ENCODE measurements at regions not wholly inside any gene's neighbourhood (a gene's known extent, or its start where the extent isn't known, plus 50 kb on each side); places are given as distances from the start of the nearest gene placed in this dataset.

DNA sequence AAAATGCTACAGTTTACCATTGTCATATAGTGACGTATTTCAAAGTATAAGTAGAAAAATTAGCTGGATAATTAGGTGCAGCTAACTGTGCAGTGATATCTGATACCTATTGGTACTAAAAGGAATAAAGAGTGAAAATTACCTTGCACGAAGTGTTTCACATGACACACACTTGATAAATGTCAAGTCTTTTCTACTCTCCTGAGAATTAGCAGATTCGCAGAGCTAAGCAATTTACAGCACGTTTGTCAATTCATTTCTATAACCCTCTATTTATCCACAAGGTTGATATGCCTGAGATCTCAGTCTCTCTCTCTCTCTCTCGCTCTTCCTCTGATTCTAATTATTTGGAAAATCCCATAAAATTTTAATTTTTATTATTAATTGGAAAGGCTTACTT is 1109.0 kb downstream of the EFNB2 start:
- no peak for TF ChIP-seq FOXM1 (IDR thresholded peaks at IDR 0.05; ENCODE audit: borderline replicate concordance, low read depth)
- no peak for TF ChIP-seq EGR1 (IDR thresholded peaks at IDR 0.05)
- TF ChIP-seq TCF12 (IDR thresholded peaks at IDR 0.05; ENCODE audit: low read depth), result no peak
- TF ChIP-seq TEAD4 (IDR thresholded peaks at IDR 0.05), result no peak
- no peak for TF ChIP-seq CREB1 (IDR thresholded peaks at IDR 0.05; ENCODE audit: low read depth)
- TF ChIP-seq CEBPB (IDR thresholded peaks at IDR 0.05), result no peak
- TF ChIP-seq, protein P1, sequence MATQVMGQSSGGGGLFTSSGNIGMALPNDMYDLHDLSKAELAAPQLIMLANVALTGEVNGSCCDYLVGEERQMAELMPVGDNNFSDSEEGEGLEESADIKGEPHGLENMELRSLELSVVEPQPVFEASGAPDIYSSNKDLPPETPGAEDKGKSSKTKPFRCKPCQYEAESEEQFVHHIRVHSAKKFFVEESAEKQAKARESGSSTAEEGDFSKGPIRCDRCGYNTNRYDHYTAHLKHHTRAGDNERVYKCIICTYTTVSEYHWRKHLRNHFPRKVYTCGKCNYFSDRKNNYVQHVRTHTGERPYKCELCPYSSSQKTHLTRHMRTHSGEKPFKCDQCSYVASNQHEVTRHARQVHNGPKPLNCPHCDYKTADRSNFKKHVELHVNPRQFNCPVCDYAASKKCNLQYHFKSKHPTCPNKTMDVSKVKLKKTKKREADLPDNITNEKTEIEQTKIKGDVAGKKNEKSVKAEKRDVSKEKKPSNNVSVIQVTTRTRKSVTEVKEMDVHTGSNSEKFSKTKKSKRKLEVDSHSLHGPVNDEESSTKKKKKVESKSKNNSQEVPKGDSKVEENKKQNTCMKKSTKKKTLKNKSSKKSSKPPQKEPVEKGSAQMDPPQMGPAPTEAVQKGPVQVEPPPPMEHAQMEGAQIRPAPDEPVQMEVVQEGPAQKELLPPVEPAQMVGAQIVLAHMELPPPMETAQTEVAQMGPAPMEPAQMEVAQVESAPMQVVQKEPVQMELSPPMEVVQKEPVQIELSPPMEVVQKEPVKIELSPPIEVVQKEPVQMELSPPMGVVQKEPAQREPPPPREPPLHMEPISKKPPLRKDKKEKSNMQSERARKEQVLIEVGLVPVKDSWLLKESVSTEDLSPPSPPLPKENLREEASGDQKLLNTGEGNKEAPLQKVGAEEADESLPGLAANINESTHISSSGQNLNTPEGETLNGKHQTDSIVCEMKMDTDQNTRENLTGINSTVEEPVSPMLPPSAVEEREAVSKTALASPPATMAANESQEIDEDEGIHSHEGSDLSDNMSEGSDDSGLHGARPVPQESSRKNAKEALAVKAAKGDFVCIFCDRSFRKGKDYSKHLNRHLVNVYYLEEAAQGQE (IDR thresholded peaks at IDR 0.05; ENCODE audit: low read depth), result no peak
- no peak for TF ChIP-seq NFIC (IDR thresholded peaks at IDR 0.05)
- TF ChIP-seq EP300 (IDR thresholded peaks at IDR 0.05; ENCODE audit: borderline replicate concordance), result no peak
- no peak for TF ChIP-seq ZBTB7A (IDR thresholded peaks at IDR 0.05; ENCODE audit: low read depth)
- TF ChIP-seq TAF1 (IDR thresholded peaks at IDR 0.05; ENCODE audit: low read depth), result no peak
- TF ChIP-seq YY1 (IDR thresholded peaks at IDR 0.05; ENCODE audit: low read depth), result no peak
- TF ChIP-seq, protein P2, sequence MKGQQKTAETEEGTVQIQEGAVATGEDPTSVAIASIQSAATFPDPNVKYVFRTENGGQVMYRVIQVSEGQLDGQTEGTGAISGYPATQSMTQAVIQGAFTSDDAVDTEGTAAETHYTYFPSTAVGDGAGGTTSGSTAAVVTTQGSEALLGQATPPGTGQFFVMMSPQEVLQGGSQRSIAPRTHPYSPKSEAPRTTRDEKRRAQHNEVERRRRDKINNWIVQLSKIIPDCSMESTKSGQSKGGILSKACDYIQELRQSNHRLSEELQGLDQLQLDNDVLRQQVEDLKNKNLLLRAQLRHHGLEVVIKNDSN (IDR thresholded peaks at IDR 0.05), result no peak

DNA sequence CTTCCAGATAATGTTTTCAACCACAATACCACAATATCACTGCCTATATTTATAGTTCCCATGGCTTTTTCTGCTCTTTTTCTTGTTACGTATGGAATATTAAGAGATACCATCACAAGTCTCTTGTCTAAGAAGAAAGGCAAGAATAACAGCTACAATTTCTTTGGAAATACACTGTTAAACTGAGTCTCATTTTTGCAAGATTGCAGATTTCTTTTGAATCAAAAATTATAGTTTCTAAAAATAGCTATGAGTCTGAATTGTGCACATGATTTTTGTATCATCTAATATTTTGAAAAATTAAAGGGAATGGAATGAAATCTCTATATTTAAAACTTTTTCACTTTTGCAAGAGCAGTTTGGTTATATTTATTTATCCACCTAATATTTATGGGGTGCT is 1120.8 kb downstream of the EFNB2 start:
- TF ChIP-seq NFIC (IDR thresholded peaks at IDR 0.05), result no peak
- TF ChIP-seq TEAD4 (IDR thresholded peaks at IDR 0.05), result no peak
- TF ChIP-seq, protein P3, sequence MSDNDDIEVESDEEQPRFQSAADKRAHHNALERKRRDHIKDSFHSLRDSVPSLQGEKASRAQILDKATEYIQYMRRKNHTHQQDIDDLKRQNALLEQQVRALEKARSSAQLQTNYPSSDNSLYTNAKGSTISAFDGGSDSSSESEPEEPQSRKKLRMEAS (IDR thresholded peaks at IDR 0.05), result no peak
- TF ChIP-seq, protein P2 (IDR thresholded peaks at IDR 0.05), result no peak
- no peak for TF ChIP-seq ZBTB7A (IDR thresholded peaks at IDR 0.05; ENCODE audit: low read depth)
- TF ChIP-seq RAD21 (IDR thresholded peaks at IDR 0.05; ENCODE audit: low read depth), result no peak
- no peak for TF ChIP-seq EP300 (IDR thresholded peaks at IDR 0.05; ENCODE audit: borderline replicate concordance)
- TF ChIP-seq YY1 (IDR thresholded peaks at IDR 0.05; ENCODE audit: low read depth), result no peak
- TF ChIP-seq CREB1 (IDR thresholded peaks at IDR 0.05; ENCODE audit: low read depth), result no peak
- no peak for TF ChIP-seq TAF1 (IDR thresholded peaks at IDR 0.05; ENCODE audit: low read depth)
- TF ChIP-seq EGR1 (IDR thresholded peaks at IDR 0.05), result no peak
- TF ChIP-seq TCF12 (IDR thresholded peaks at IDR 0.05; ENCODE audit: low read depth), result no peak
- TF ChIP-seq FOXM1 (IDR thresholded peaks at IDR 0.05; ENCODE audit: borderline replicate concordance, low read depth), result no peak
- no peak for TF ChIP-seq CEBPB (IDR thresholded peaks at IDR 0.05)

DNA sequence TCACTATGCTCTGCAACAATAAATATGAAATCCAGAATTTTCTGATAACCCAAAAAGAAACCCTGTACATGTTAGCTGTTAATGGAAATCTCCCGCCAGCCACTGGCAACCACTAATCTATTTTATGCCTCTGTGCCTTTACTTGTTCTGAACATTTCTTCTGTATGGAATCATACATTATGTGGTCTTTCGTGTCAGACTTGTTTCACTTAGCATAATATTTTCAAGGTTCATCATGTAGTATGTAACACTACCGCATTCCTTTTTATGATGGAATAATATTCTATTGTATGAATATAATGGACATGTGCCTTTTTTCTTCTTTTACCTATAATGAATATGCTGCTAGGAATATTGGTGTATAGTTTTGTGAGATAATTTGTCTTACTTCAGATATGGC is 1123.3 kb downstream of the EFNB2 start:
- TF ChIP-seq TAF1 (IDR thresholded peaks at IDR 0.05; ENCODE audit: low read depth), result no peak
- no peak for TF ChIP-seq TCF12 (IDR thresholded peaks at IDR 0.05; ENCODE audit: low read depth)
- TF ChIP-seq, protein P3 (IDR thresholded peaks at IDR 0.05), result no peak
- no peak for TF ChIP-seq YY1 (IDR thresholded peaks at IDR 0.05; ENCODE audit: low read depth)
- TF ChIP-seq, protein P2 (IDR thresholded peaks at IDR 0.05), result no peak
- TF ChIP-seq EP300 (IDR thresholded peaks at IDR 0.05; ENCODE audit: borderline replicate concordance), result no peak
- no peak for TF ChIP-seq TEAD4 (IDR thresholded peaks at IDR 0.05)
- no peak for TF ChIP-seq RAD21 (IDR thresholded peaks at IDR 0.05; ENCODE audit: low read depth)
- TF ChIP-seq, protein P1 (IDR thresholded peaks at IDR 0.05; ENCODE audit: low read depth), result no peak
- no peak for TF ChIP-seq CEBPB (IDR thresholded peaks at IDR 0.05)
- TF ChIP-seq EGR1 (IDR thresholded peaks at IDR 0.05), result no peak
- TF ChIP-seq ZBTB7A (IDR thresholded peaks at IDR 0.05; ENCODE audit: low read depth), result no peak
- TF ChIP-seq NFIC (IDR thresholded peaks at IDR 0.05), result no peak
- TF ChIP-seq FOXM1 (IDR thresholded peaks at IDR 0.05; ENCODE audit: borderline replicate concordance, low read depth), result no peak
- no peak for TF ChIP-seq CREB1 (IDR thresholded peaks at IDR 0.05; ENCODE audit: low read depth)

DNA sequence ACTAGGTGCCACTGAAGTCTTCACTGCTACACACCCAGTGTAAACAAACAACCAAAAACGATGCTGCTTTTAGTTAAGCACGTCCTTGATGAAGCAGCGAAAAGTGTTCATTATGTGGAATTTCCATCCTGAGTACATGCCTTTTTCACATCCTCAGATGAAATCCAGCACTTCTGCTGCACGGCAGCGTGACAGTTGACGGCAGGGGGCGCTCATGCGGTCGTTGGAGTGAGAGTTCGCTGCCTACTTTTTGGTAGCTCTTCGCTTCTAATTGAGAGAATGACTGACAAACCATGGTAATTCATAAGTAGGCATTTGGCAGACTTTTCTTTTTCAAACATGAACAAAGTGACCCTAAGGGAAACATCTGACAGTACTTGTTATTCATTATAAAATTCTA is 1124.9 kb downstream of the EFNB2 start:
- TF ChIP-seq, protein P1 (IDR thresholded peaks at IDR 0.05; ENCODE audit: low read depth), result no peak
- TF ChIP-seq RAD21 (IDR thresholded peaks at IDR 0.05; ENCODE audit: low read depth), result peak; percentile 31; the same call in 1 of the 2 replicates
